Stimulated activated CD8-positive, alpha-beta memory T cell treated with anti-CD3 and anti-CD28 coated beads, Interleukin-4, amount 100 ng/mL, for 1 hour (primary cell): ENCODE measurements at regions not wholly inside any gene's neighbourhood (a gene's known extent, or its start where the extent isn't known, plus 50 kb on each side); places are given as distances from the start of the nearest gene placed in this dataset.

Source experiments
- DNase-seq, 2 donors: peaks; one replicate each; pipeline ENCODE4 v3.0.0-alpha.2; 2020; ENCODE audit warnings: low read depth in 2 of 2, low spot score in 1 of 2

DNA sequence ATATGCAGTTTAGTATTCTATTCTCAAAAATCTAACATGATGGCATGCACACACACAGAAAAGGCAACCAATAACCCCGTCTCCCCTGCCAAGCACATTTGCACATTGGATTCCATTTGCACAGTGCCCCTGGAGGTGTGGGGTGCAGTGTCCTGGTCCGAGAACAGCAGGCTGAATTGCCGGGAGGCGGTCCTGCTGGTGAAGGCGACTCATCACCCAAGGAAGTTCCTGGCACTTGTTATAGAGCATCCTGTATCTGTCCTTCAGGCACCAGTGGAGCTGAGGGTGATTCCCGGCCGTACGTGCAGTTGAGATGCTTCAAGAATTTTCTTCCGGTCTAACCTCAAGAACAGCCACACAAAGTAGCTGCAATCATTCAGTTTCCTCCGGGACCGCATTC, 73.0 kb upstream of the RAB12 start:
- DNase-seq = no peak

DNA sequence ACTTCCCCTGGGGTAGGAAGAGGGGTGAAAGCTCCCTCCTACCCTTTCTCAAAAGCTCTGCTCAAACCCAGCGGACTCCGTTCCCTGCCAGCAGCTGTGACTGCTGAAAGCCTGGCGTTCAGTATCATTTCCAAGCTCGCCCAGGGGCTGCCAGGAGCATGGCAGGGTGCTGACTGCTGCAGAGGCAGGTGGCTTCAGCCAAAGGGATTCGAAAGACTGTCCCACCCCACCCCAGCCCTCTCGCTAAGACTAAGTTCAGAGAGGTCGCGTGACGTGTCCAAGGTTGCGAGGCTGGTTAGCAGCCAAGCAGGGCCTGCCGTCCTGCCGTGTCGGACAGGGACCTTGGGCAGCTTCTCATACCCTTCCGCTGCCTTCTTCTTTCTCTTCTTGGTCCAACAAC, 72.3 kb upstream of the RAB12 start:
- no peak for DNase-seq

DNA sequence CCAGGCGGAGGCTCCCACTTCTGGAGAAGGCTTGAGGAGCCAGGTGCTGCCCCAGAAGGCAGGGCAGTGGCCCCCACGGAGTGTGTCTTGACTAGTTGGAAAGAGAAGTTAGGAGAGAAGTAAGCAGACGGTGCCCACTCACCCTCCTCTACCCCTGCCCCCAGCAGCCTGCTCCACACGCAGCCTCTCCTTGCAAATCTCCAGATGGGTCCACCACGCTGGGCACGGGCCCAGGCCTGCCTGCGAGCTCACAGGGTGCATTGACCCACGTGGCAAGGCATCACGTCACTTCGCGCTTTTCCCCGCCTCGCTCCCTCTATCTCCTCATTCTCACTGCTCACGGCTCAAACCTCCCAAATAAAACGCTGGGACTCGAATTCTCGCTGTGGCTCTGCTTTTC, 71.8 kb upstream of the RAB12 start:
- DNase-seq = no peak

DNA sequence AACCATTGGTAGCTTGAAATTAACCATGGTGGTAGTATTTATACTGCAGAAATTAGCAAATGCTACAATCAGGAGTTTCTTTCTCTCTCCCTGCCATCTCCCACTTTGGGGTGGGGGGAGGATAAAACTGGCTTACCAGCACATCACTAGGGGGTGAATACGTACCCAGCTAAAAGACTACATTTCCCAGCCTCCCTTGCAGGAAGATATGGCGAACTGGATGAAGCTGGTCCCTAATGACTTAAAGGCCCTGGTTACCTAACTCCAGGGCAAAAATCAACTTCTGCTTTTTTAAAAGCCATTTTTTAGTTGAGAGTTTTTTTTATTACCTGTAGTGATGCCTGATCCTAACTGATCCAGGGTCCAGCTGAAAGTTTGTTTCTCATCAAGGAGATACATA, 70.3 kb upstream of the RAB12 start:
- no peak for DNase-seq

DNA sequence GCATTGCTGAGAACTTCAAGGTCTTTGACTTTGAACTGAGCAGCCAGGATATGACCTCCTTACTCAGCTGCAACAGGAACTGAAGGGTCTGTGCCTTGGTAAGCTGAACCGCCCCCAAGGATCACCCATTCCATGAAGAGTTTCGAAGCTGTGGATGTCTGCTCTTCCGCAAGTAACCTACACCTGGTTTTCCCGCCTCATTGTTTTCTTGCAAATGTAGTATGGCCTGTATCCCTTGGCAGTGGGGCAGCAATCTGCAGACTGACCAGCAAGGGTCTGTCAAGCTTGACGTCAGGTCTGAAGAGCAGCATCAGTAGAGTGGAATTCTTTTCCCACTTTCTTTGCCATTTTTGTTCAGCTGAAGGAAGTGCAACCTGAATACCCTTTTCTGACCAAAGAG, 62.6 kb upstream of the RAB12 start:
- no peak for DNase-seq

DNA sequence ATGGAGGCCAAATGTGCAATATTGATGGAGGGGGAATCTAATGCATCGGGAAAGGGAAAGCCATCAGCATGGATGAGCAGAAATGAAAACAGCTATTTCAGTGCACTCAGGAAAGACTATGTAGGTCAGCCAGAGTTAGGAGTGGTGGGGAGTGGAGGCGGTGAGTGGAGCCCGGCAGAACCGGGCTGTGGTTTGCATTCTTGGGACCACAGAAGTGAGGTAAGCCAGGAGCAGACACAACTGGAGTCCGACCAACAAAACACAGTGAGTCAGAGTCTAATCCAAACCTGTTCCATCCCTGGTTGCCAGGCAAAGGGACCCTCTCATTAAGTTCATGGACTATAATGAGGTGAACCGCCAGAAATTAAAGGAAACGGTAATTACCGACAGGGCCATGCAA, 61.1 kb upstream of the RAB12 start:
- DNase-seq = no peak

DNA sequence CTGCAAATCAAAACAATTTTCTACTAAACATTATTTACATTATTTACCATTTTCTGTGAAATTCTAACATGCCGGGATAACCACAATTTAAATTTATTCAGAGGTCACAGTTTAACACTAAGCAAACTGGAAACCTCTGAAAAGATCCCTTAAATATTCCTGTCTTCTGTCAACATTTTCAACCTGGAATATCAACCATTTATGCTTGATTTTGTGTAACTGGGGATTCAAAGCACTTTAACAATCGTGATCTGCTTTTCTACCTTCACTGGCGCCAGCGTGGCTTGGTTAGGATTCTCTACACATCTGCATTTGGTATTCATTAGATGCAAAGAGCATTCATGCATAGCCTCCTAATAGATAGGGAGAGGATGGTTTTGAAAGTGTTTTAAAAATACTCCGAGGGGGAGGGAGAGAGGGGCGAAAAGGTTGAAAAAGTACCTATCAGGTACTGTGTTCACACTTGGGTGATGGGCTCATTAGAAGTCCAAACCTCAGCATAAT, 59.9 kb upstream of the RAB12 start:
- DNase-seq = no peak

DNA sequence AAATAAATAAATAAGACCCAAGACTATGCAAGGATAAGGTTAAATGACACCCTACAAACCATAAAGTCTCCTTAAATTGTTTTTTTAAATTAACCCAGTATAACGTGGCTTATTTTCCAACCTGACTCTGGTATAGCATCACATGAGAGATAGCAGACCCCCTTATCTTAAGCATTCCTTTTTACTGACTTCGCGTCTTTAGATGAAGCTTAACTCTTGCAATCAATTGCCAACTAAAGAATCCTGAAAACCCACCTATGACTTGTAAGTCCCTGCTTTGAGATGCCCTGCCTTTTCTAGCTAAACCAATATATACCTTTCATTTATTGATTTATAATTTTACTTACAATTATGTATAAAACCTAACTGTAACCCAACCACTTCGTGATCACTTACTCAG, 57.1 kb upstream of the RAB12 start:
- DNase-seq = no peak

DNA sequence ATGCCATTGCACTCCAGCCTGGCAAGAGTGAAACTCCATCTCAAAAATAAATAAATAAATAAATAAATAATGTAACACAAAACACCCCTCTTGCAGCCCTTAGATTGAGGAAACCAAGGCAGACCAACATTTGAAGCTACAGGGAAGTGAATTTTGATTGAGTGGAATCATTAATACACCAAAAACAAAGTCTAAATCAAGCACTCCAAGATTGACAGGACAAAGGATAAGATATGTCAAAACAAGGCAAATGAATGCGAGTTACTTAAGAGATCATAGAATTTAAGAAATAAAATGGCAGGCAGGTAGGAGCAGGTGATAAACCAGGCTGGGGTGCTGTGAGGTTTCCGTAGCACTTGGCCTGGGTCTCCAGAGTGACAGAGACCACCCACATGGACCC, 54.9 kb upstream of the RAB12 start:
- DNase-seq = no peak

DNA sequence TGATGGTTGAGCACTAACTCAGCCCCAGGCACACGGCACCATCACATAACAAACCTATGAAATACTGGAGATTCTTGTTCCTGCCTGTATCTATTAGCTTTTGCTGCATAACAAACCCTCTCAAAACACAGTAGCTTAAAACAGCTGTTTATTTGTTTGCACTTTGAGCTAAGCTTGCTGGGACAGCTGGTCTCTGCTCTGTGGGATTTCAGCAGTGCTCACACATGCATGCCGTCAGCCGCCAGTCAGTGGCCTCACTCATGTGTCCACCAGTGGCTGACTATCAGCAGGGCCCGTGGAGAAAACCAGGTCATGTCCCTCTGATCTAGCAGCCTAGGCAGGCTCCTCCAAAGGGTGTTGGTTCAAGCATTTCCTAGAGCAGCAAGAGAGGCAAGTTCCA, 52.8 kb upstream of the RAB12 start:
- no peak for DNase-seq
